ENCODE measurements at regions not wholly inside any gene's neighbourhood (a gene's known extent, or its start where the extent isn't known, plus 50 kb on each side); places are given as distances from the start of the nearest gene placed in this dataset.

DNA sequence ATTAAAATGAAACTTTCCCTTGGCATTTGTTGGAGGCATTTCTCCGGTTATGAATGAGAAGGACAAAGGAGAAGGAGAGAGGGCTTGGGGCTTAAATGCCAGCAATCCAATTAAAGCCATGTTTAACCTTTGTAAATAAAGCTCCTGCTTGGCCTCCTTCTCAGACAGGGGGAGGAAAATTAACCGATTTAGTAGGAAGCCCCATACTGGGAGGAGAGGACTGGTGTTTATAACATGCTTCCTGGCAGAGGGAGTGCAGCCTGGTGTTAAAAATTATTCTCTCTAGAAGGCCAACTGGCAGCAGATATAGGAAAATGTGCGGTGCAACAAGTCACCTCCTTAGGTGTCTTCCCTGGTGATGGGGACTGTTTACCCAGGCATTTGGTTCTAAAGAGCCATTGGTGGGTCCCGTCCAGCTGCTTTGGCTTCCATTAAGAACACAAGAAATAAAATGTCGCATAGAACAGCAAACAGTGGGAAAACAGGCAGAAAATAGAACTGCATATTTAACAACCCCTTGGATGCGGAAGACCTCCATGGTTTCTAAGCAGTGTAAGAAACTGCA lies 846.5 kb downstream of the TYW1 start:
- TF ChIP-seq, protein P1, sequence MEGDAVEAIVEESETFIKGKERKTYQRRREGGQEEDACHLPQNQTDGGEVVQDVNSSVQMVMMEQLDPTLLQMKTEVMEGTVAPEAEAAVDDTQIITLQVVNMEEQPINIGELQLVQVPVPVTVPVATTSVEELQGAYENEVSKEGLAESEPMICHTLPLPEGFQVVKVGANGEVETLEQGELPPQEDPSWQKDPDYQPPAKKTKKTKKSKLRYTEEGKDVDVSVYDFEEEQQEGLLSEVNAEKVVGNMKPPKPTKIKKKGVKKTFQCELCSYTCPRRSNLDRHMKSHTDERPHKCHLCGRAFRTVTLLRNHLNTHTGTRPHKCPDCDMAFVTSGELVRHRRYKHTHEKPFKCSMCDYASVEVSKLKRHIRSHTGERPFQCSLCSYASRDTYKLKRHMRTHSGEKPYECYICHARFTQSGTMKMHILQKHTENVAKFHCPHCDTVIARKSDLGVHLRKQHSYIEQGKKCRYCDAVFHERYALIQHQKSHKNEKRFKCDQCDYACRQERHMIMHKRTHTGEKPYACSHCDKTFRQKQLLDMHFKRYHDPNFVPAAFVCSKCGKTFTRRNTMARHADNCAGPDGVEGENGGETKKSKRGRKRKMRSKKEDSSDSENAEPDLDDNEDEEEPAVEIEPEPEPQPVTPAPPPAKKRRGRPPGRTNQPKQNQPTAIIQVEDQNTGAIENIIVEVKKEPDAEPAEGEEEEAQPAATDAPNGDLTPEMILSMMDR (IDR thresholded peaks at IDR 0.05; ENCODE audit: borderline replicate concordance, extremely low read depth, low read length, poor library complexity, severe bottlenecking), result no peak
- no peak for TF ChIP-seq EZH2 (IDR thresholded peaks at IDR 0.05; ENCODE audit: borderline replicate concordance, low read depth, low read length, severe bottlenecking)

All from DND-41 (cell line).